Mesendoderm (in vitro differentiated cells): ENCODE measurements at regions not wholly inside any gene's neighbourhood (a gene's known extent, or its start where the extent isn't known, plus 50 kb on each side); places are given as distances from the start of the nearest gene placed in this dataset.

Experiments used
- DNase-seq: peaks from one replicate; pipeline ENCODE4 v3.0.0; 2013
- H2AK5ac ChIP-seq: 2 replicates; pipeline ENCODE4 v1.6.1; 2013; ENCODE audit warnings: low read length, inconsistent platforms
- H2BK120ac ChIP-seq: 2 replicates; pipeline ENCODE4 v1.6.1; 2013; ENCODE audit warnings: low read depth, mild to moderate bottlenecking, low read length, moderate library complexity, mixed read lengths
- H2BK15ac ChIP-seq: replicated peaks from 2 replicates; pipeline ENCODE4 v1.6.1; 2013; ENCODE audit warnings: low read depth, mild to moderate bottlenecking, moderate library complexity
- H2BK5ac ChIP-seq: 2 replicates; pipeline ENCODE4 v1.6.1; 2013; ENCODE audit warnings: low read length, inconsistent platforms
- H3K18ac ChIP-seq: 2 replicates; pipeline ENCODE4 v1.6.1; 2013; ENCODE audit warnings: mild to moderate bottlenecking, low read length, mixed read lengths
- H3K23ac ChIP-seq: one replicate; pipeline ENCODE4 v1.6.1; 2013; ENCODE audit warnings: low read length
- H3K27ac ChIP-seq: 2 replicates; pipeline ENCODE4 v1.5.1; 2013; ENCODE audit warnings: low read depth, mild to moderate bottlenecking, inconsistent platforms, low read length, moderate library complexity
- H3K27me3 ChIP-seq: 2 replicates; pipeline ENCODE4 v1.6.1; 2013; ENCODE audit warnings: low read length, control low read depth, mild to moderate bottlenecking, inconsistent platforms; ENCODE audit not compliant: insufficient read depth, poor library complexity
- H3K36me3 ChIP-seq: 2 replicates; pipeline ENCODE4 v1.6.1; 2013; ENCODE audit warnings: low read length, inconsistent platforms; ENCODE audit not compliant: control insufficient read depth, insufficient read depth
- H3K4ac ChIP-seq: one replicate; pipeline ENCODE4 v1.6.1; 2013; ENCODE audit warnings: low read depth, mild to moderate bottlenecking, low read length, moderate library complexity
- H3K4me1 ChIP-seq: 2 replicates; pipeline ENCODE4 v1.6.1; 2013; ENCODE audit warnings: low read depth, low read length, inconsistent platforms; ENCODE audit not compliant: control insufficient read depth
- H3K4me2 ChIP-seq: 2 replicates; pipeline ENCODE4 v1.6.1; 2013; ENCODE audit warnings: low read length
- H3K4me3 ChIP-seq: 2 replicates; pipeline ENCODE4 v1.5.1; 2013; ENCODE audit warnings: mild to moderate bottlenecking, low read length
- H3K56ac ChIP-seq: one replicate; pipeline ENCODE4 v1.6.1; 2013; ENCODE audit warnings: low read length
- H3K79me1 ChIP-seq: 2 replicates; pipeline ENCODE4 v1.6.1; 2013; ENCODE audit warnings: low read length, inconsistent platforms
- H3K79me2 ChIP-seq: 2 replicates; pipeline ENCODE4 v1.6.1; 2013; ENCODE audit warnings: mild to moderate bottlenecking, low read length; ENCODE audit not compliant: control insufficient read depth, insufficient read depth
- H3K9ac ChIP-seq: 2 replicates; pipeline ENCODE4 v1.6.1; 2013; ENCODE audit warnings: low read length, inconsistent platforms
- H4K5ac ChIP-seq: one replicate; pipeline ENCODE4 v1.6.1; 2013; ENCODE audit warnings: low read length
- H4K8ac ChIP-seq: one replicate; pipeline ENCODE4 v1.6.1; 2013; ENCODE audit warnings: low read depth, mild to moderate bottlenecking, control low read depth, low read length, moderate library complexity
- WGBS: extraction: QIAGEN DNeasy Blood & Tissue Kit; methylation state at CpG from one replicate; pipeline ENCODE4 v1.1.7; 2013; ENCODE audit warnings: low lambda C conversion rate, missing lambda C conversion rate; ENCODE audit not compliant: insufficient coverage; ENCODE audit errors: extremely low coverage; 5-methylcytosine and 5-hydroxymethylcytosine counted together

DNA sequence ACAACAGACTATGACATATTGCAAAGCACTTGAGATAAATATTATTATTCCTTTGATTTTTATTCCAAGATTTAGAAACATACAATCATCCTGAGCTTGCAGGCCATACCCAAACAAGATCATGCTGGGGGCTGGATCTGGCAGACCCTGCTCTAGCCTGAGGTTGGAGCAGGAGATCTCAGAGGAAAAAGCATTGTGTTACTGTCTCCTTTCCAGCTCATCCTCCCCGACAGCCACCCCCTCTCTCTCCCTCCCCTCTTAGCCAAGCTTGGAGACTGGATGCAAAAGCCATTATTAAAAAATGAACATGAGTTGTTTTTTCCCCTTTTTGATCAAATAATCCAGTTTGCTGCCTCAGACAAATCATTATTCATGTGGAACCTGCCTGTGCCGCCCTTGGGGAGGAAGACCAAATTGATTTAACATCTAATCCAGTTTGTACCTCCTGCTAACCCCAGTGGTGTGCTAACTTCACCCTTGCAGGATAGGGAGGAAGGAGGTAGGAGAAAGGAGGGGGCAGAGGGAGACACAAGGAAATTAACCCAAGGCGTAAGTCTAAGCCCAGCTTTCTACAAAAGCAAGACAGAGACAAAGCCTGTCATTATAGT lies 565.8 kb upstream of the TBX3 start:
- no peak overlapping the region for H3K18ac ChIP-seq
- no peak overlapping the region for H3K9ac ChIP-seq
- WGBS: no CpG with 5 or more reads among the region's 3 CpGs

DNA sequence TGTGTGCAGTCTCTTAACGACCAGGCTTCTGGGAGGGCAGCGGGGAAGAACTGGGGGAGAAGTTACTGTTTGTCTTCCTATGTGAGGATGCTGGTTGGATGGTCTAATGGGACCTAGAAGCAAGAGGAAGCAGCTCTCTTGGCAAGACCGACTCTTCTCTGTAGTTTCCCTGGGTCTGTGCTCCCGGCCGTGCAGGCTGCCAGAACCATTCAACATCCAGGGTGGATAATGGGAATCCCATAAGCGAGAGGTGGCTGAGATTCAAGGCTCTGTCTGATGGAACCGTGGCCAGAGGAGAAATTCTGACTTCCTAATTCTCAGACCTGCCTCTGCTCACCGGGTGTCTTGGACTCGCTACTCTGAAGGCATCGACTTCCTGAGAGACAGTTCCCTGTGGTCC lies 561.0 kb upstream of the TBX3 start:
- no peak overlapping the region for H4K8ac ChIP-seq
- H3K18ac ChIP-seq: no peak overlapping the region
- no peak overlapping the region for H2BK5ac ChIP-seq
- no peak overlapping the region for H3K56ac ChIP-seq
- no peaks in the 10 kb centered on the region for H3K36me3 ChIP-seq
- H3K79me1 ChIP-seq: no peaks in the 10 kb centered on the region
- H3K79me2 ChIP-seq: no peaks in the 10 kb centered on the region
- H3K4me3 ChIP-seq: no peak overlapping the region
- H3K4me1 ChIP-seq: no peaks in the 10 kb centered on the region
- no peak for DNase-seq
- H3K4me2 ChIP-seq: no peak overlapping the region
- no peak overlapping the region for H2BK15ac ChIP-seq
- H2AK5ac ChIP-seq: no peak overlapping the region
- no peak overlapping the region for H2BK120ac ChIP-seq
- no peak overlapping the region for H3K9ac ChIP-seq
- H4K5ac ChIP-seq: no peak overlapping the region
- H3K4ac ChIP-seq: no peak overlapping the region
- H3K27ac ChIP-seq: no peak overlapping the region
- no CpG with 5 or more reads among the region's 10 CpGs for WGBS
- H3K27me3 ChIP-seq: no peaks in the 10 kb centered on the region
- no peak overlapping the region for H3K23ac ChIP-seq

More for the DNA sequence above, 565.8 kb upstream of the TBX3 start:
- no peak for DNase-seq
- Histone ChIP-seq H2BK120ac (no peak overlapping the region), H2AK5ac (no peak overlapping the region), H3K4me2 (no peak overlapping the region), H3K27ac (no peak overlapping the region), H3K56ac (no peak overlapping the region), H4K8ac (no peak overlapping the region), H3K27me3 (no peaks in the 10 kb centered on the region), H3K4ac (no peak overlapping the region), H3K79me1 (no peaks in the 10 kb centered on the region), H4K5ac (no peak overlapping the region), H2BK5ac (no peak overlapping the region), H3K4me3 (no peak overlapping the region), H2BK15ac (no peak overlapping the region), H3K79me2 (no peaks in the 10 kb centered on the region), H3K23ac (no peak overlapping the region), H3K4me1 (no peaks in the 10 kb centered on the region), H3K36me3 (no peaks in the 10 kb centered on the region)

DNA sequence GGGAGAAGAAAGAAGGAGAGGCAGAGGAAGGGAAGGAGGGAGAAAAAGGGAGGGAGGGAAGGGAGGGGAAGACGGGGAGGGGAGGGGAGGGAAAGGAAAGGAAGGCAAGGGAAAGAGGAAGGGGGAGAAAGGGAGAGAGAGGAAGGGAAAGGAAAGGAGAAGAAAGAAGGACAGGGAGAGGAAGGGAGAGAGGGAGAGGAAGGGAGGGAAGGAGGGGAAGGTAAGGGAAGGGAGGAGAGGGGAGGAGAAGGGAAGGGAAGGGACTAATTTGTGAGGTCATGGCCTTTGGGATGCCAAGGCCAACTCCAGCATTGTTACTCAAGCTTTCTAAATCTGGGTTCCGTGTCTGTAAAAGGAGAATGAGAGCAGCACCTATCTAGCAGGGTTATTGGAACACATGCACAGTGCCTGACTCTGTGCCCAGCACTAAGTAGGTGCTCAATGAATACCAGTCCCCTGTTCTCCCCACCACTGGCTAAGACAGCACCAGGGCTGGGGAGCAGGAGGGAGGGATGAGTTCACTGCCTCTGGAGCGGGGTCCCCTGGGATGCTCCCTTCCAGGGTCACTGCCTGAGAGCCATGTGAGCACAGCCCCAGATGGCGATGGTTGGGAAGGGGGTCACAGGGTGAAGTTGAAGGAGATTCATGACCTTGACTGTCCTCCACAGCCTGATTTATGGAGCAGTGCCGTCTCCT lies 560.1 kb upstream of the TBX3 start:
- no peak overlapping the region for H4K8ac ChIP-seq

DNA sequence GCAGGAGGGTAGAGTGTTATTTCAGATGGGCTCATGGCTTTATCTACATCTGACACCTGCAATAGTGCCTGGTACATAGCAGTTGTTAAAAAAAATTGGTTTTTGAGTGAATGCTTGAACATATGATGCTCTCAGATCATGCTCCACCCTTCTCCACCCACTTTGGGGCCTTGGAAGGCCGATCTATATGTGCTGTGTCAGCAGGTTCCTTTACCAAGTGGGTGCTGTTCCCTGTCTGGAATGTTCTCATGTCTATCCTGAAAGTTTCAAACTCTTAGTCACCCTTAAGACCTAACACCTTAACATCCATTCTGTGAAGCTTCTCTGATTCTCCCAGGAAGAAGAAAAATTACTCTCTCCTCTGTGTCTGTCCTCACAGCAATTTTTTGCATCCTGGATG lies 556.3 kb upstream of the TBX3 start:
- H4K5ac ChIP-seq: no peak overlapping the region
- no peaks in the 10 kb centered on the region for H3K36me3 ChIP-seq
- no peak overlapping the region for H3K18ac ChIP-seq
- H2BK15ac ChIP-seq: no peak overlapping the region
- H3K79me1 ChIP-seq: no peaks in the 10 kb centered on the region
- no peak overlapping the region for H2BK120ac ChIP-seq
- DNase-seq: no peak
- H3K4me1 ChIP-seq: peaks cover 2% of the 10 kb centered on the region
- no peak overlapping the region for H3K56ac ChIP-seq
- no peak overlapping the region for H3K9ac ChIP-seq
- no peak overlapping the region for H3K4ac ChIP-seq
- no peak overlapping the region for H2BK5ac ChIP-seq
- no peak overlapping the region for H2AK5ac ChIP-seq
- H3K79me2 ChIP-seq: no peaks in the 10 kb centered on the region
- WGBS: no CpG with 5 or more reads among the region's 1 CpG
- H3K23ac ChIP-seq: no peak overlapping the region
- no peak overlapping the region for H4K8ac ChIP-seq
- H3K4me2 ChIP-seq: no peak overlapping the region
- no peak overlapping the region for H3K27ac ChIP-seq
- no peak overlapping the region for H3K4me3 ChIP-seq
- H3K27me3 ChIP-seq: no peaks in the 10 kb centered on the region

More for the DNA sequence above, 560.1 kb upstream of the TBX3 start:
- Histone ChIP-seq H3K4ac (no peak overlapping the region), H3K79me1 (no peaks in the 10 kb centered on the region), H2BK120ac (no peak overlapping the region), H2BK5ac (no peak overlapping the region), H4K5ac (no peak overlapping the region), H3K79me2 (no peaks in the 10 kb centered on the region), H3K4me2 (no peak overlapping the region), H3K27ac (no peak overlapping the region), H3K18ac (no peak overlapping the region), H3K27me3 (no peaks in the 10 kb centered on the region), H2BK15ac (no peak overlapping the region), H3K36me3 (no peaks in the 10 kb centered on the region), H3K23ac (no peak overlapping the region), H3K9ac (no peak overlapping the region), H3K56ac (no peak overlapping the region), H3K4me1 (no peaks in the 10 kb centered on the region), H2AK5ac (no peak overlapping the region), H3K4me3 (no peak overlapping the region)
- no CpG with 5 or more reads among the region's 5 CpGs for WGBS
- no peak for DNase-seq

DNA sequence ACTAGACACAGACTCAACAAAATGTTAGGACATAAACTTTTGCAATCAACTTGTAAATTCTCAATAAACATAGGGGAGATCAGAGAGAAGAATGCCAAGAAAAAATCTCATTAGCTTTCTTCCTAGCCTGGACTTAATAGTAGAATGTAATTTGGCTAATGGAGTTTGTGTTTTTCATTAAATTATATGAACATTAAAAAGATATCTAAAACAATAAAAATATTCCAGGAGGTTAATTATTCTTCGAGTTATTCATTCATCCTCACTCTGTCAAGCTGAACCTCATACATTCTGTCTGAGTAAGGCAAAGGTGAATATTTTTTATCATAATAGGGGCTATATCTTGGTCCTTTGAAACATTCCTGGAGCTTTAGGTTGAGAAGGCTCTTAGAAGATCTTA lies 551.9 kb upstream of the TBX3 start:
- Histone ChIP-seq H2BK5ac (no peak overlapping the region), H3K4ac (no peak overlapping the region), H3K18ac (no peak overlapping the region), H3K79me1 (no peaks in the 10 kb centered on the region), H2AK5ac (no peak overlapping the region), H2BK15ac (no peak overlapping the region), H3K4me1 (peaks cover 2% of the 10 kb centered on the region), H3K27ac (no peak overlapping the region), H4K8ac (no peak overlapping the region), H3K4me3 (no peak overlapping the region), H3K9ac (no peak overlapping the region), H3K79me2 (no peaks in the 10 kb centered on the region), H3K4me2 (no peak overlapping the region), H2BK120ac (no peak overlapping the region), H4K5ac (no peak overlapping the region), H3K23ac (no peak overlapping the region), H3K27me3 (no peaks in the 10 kb centered on the region), H3K36me3 (no peaks in the 10 kb centered on the region), H3K56ac (no peak overlapping the region)
- DNase-seq: no peak
- no CpG with 5 or more reads among the region's 1 CpG for WGBS
